ENCODE measurements at regions not wholly inside any gene's neighbourhood (a gene's known extent, or its start where the extent isn't known, plus 50 kb on each side); places are given as distances from the start of the nearest gene placed in this dataset.
"Not testable (repeated sequence)": the region's sequence is repeated elsewhere in the genome, so short reads cannot be mapped to it uniquely, and the experiment has no call there.

DNA sequence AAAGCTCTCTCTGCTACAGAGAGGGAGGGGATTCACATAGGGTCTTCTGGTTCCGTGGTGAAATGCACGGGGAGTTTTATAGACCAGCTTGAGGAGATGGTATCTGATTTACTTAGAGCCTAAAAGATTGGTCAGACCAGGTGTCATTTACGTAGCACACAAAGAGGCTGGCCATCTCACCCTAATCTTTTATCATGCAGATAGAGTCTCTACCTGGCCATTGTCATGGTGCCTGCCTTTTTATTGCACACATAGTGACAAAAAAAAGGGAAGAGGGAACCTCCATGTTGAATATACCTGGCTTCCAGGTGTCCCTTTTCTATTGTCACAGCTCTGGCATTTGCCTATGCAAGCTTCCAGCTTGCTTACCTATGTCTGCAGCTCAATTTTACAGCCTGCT is 1456.1 kb downstream of the GATA3 start:
- TF ChIP-seq POLR2A (IDR thresholded peaks at IDR 0.05; ENCODE audit: low read length) (no peak), GATA1 (IDR thresholded peaks at IDR 0.05; ENCODE audit: low read depth, low read length) (no peak)
- DNase-seq = no peak

- no peak for DNase-seq
- TF ChIP-seq POLR2A (IDR thresholded peaks at IDR 0.05; ENCODE audit: low read length) (no peak), GATA1 (IDR thresholded peaks at IDR 0.05; ENCODE audit: low read depth, low read length) (no peak)
Observed at GRCh38 chr10:9515922-9516321, 1461.4 kb downstream of the GATA3 start.

- DNase-seq = no peak
- TF ChIP-seq POLR2A (IDR thresholded peaks at IDR 0.05; ENCODE audit: low read length) = no peak
- TF ChIP-seq GATA1 (IDR thresholded peaks at IDR 0.05; ENCODE audit: low read depth, low read length) = no peak
Observed at GRCh38 chr10:9535744-9536143, 1481.3 kb downstream of the GATA3 start.

GRCh38 chr10:9545073-9545472 is 1472.6 kb upstream of the CELF2 start:
- DNase-seq = no peak
- TF ChIP-seq POLR2A (IDR thresholded peaks at IDR 0.05; ENCODE audit: low read length) (no peak), GATA1 (IDR thresholded peaks at IDR 0.05; ENCODE audit: low read depth, low read length) (no peak)

DNA sequence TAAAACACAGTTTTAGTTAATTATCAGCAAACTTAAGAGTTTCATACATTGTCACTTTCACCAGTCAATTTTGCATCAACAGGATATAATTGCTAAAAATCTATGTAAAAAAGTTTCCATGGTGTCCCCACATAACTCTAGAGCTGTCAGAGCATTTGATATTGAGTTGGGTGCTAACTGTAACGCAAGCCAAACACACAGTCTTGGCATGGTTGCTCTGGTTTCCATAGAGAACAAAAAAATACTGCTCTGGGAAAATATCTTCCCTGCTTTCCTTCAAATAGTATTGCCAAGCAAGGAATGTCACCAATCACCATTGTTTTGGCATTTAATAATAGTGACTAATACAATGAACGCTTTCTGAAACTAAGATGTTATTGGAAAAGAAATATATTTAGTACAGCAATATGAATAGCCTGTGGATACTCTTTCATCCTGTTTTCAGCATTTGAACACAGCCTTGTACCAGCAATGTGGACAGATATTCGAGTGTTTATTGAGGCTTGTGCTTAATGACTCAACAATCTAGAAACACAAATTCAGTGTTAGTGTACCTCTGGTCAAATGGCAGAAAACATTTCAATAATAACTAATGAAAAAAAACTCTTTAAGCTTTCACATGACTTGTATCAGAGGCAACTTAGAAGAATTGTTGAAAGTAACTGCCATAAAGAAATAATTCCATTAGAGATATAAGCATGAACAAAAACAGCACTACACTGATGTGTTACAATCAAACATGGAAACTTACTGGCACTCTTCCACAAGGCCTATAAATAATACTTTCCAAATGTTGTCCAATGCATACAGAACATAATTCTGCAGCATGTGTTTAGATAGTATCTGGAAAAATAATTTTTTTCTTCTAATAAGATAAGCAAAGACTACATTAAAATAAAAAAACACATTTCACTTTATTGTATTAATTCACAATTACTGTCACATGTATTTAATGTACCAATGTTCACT is 1469.5 kb upstream of the CELF2 start:
- DNase-seq = no peak
- no peak for TF ChIP-seq POLR2A (IDR thresholded peaks at IDR 0.05; ENCODE audit: low read length)
- no peak for TF ChIP-seq GATA1 (IDR thresholded peaks at IDR 0.05; ENCODE audit: low read depth, low read length)

GRCh38 chr10:9550810-9551209 is 1466.9 kb upstream of the CELF2 start:
- DNase-seq = no peak
- TF ChIP-seq POLR2A (IDR thresholded peaks at IDR 0.05; ENCODE audit: low read length) = no peak
- TF ChIP-seq GATA1 (IDR thresholded peaks at IDR 0.05; ENCODE audit: low read depth, low read length) = no peak

GRCh38 chr10:9554321-9554720 is 1463.4 kb upstream of the CELF2 start:
- TF ChIP-seq POLR2A (IDR thresholded peaks at IDR 0.05; ENCODE audit: low read length) (no peak), GATA1 (IDR thresholded peaks at IDR 0.05; ENCODE audit: low read depth, low read length) (no peak)
- no peak for DNase-seq

- TF ChIP-seq GATA1 (IDR thresholded peaks at IDR 0.05; ENCODE audit: low read depth, low read length) = no peak
- no peak for TF ChIP-seq POLR2A (IDR thresholded peaks at IDR 0.05; ENCODE audit: low read length)
- no peak for DNase-seq
Observed at GRCh38 chr10:9560976-9561375, 1456.7 kb upstream of the CELF2 start.

DNA sequence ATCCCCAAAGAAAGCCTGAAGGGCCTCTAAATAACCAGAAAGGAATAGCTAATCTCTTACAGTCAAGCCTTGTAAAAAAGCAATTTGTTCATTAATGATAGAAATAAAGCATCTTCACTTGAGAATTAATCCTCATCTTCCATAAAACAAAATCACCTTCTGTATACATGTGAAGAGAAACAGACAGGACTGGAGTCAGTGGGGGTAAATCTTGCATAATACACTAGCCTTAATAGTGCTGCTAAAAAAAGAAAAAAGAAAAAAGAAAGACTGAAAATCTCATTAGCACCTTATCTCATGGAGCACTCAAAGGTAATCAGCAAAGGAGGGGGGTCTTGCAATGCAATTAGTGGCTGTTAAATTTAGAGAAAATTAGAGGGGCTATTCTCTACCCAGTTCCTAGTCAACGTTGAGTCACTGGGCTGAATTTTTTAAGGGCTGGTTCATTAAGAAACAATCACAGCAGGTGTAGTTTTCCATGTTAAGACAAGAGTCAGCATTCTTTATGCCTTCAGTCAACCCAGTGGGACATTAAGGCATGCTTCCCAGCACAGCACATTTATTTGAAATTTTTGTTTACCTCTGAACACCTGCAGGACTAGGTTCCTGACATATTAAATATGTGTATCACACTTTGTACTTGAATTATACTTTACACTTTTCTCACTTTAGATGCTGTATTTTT is 1455.7 kb upstream of the CELF2 start:
- TF ChIP-seq POLR2A (IDR thresholded peaks at IDR 0.05; ENCODE audit: low read length) (no peak), GATA1 (IDR thresholded peaks at IDR 0.05; ENCODE audit: low read depth, low read length) (no peak)
- DNase-seq = no peak

GRCh38 chr10:9577746-9578145 is 1439.9 kb upstream of the CELF2 start:
- TF ChIP-seq POLR2A (IDR thresholded peaks at IDR 0.05; ENCODE audit: low read length) = no peak
- TF ChIP-seq GATA1 (IDR thresholded peaks at IDR 0.05; ENCODE audit: low read depth, low read length) = no peak
- no peak for DNase-seq

- TF ChIP-seq GATA1 (IDR thresholded peaks at IDR 0.05; ENCODE audit: low read depth, low read length) (no peak), POLR2A (IDR thresholded peaks at IDR 0.05; ENCODE audit: low read length) (no peak)
- DNase-seq = no peak
Observed at GRCh38 chr10:9579110-9579705, 1438.5 kb upstream of the CELF2 start.

- DNase-seq = not testable (repeated sequence)
Observed at GRCh38 chr10:9582803-9583202, 1434.9 kb upstream of the CELF2 start.

DNA sequence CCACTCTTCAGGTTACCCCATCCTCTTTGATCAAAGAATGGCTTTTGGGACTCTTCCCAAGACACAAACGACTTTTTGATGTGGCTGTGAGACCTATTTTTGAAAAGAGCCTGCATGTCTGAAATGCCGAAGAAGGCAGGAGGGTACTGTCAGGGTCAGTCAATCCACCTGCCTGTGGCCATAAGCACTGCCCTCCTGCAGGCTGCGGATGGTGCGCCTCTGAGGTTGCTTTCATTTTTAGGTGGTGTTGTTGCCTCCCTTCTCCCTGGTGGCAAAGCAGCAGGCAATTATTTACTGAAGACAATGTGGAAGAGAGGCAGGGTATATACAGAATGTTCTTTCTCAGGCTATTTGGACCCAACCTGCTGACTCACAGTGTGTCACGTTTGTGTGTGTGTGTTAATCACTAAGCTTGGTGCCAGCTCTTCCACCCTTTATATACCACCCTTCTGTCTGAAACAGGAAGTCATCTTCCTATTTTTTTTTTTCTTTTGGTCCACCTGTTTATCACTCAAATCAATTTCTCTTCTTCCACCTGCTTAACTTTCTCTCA is 1421.2 kb upstream of the CELF2 start:
- no peak for DNase-seq
- TF ChIP-seq GATA1 (IDR thresholded peaks at IDR 0.05; ENCODE audit: low read depth, low read length) (no peak), POLR2A (IDR thresholded peaks at IDR 0.05; ENCODE audit: low read length) (no peak)

- DNase-seq = no peak
Observed at GRCh38 chr10:9602998-9603397, 1414.7 kb upstream of the CELF2 start.

More at GRCh38 chr10:9602998-9603397, 1414.7 kb upstream of the CELF2 start:
- no peak for TF ChIP-seq POLR2A (IDR thresholded peaks at IDR 0.05; ENCODE audit: low read length)
- no peak for TF ChIP-seq GATA1 (IDR thresholded peaks at IDR 0.05; ENCODE audit: low read depth, low read length)
